ENCODE measurements at regions not wholly inside any gene's neighbourhood (a gene's known extent, or its start where the extent isn't known, plus 50 kb on each side); places are given as distances from the start of the nearest gene placed in this dataset.

GRCh38 chr10:6711408-6711841 is 131.3 kb upstream of the PRKCQ start:
- TF ChIP-seq POLR2A (IDR thresholded peaks at IDR 0.05; ENCODE audit: low read length) (no peak), GATA1 (IDR thresholded peaks at IDR 0.05; ENCODE audit: low read depth, low read length) (no peak)

Data from erythroblast (primary cell).